Smooth muscle cell (in vitro differentiated cells): ENCODE measurements at regions not wholly inside any gene's neighbourhood (a gene's known extent, or its start where the extent isn't known, plus 50 kb on each side); places are given as distances from the start of the nearest gene placed in this dataset.

Experiments
- DNase-seq: peaks from one replicate; lab custom pipeline; 2025; ENCODE audit not compliant: unreplicated experiment; lab: John Stamatoyannopoulos, UW
- H2AFZ ChIP-seq: fragments of 200-600 bp; sonication (generic); 2 replicates; pipeline ENCODE4 v1.6.0; 2016; ENCODE audit warnings: antibody characterized with exemption, low read depth, mild to moderate bottlenecking
- H3F3A ChIP-seq: fragments of 200-600 bp; sonication (generic); 2 replicates; pipeline ENCODE4 v1.6.0; 2017; ENCODE audit warnings: antibody characterized with exemption, low read depth
- H3K27ac ChIP-seq: fragments of 200-600 bp; sonication (generic); 2 replicates; pipeline ENCODE4 v1.5.1; 2016; ENCODE audit warnings: low read depth, mild to moderate bottlenecking
- H3K27me3 ChIP-seq: fragments of 200-600 bp; sonication (generic); 2 replicates; pipeline ENCODE4 v1.6.1; 2016; ENCODE audit warnings: low read depth, mild to moderate bottlenecking
- H3K36me3 ChIP-seq: fragments of 200-600 bp; sonication (generic); 2 replicates; pipeline ENCODE4 v1.5.1; 2016; ENCODE audit warnings: low read depth
- H3K4me1 ChIP-seq: fragments of 200-600 bp; sonication (generic); 2 replicates; pipeline ENCODE4 v1.5.1; 2016; ENCODE audit warnings: low read depth
- H3K4me2 ChIP-seq: fragments of 200-600 bp; sonication (generic); 2 replicates; pipeline ENCODE4 v1.6.0; 2016; ENCODE audit warnings: mild to moderate bottlenecking
- H3K4me3 ChIP-seq: fragments of 200-600 bp; sonication (generic); 2 replicates; pipeline ENCODE4 v1.5.1; 2016; ENCODE audit warnings: mild to moderate bottlenecking
- H3K79me2 ChIP-seq: fragments of 200-600 bp; sonication (generic); 2 replicates; pipeline ENCODE4 v1.6.0; 2016; ENCODE audit warnings: low read depth, mild to moderate bottlenecking
- H3K9ac ChIP-seq: fragments of 200-600 bp; sonication (generic); 2 replicates; pipeline ENCODE4 v1.6.0; 2016; ENCODE audit warnings: low read depth
- H3K9me3 ChIP-seq: fragments of 200-600 bp; sonication (generic); replicated peaks from 2 replicates; pipeline ENCODE4 v1.5.1; 2016; ENCODE audit warnings: low read depth
- H4K20me1 ChIP-seq: fragments of 200-600 bp; sonication (generic); 2 replicates; pipeline ENCODE4 v1.6.0; 2016; ENCODE audit warnings: low read depth
- WGBS: methylation state at CpG from one replicate; pipeline ENCODE4 v1.1.7; 2016; ENCODE audit warnings: low lambda C conversion rate; 5-methylcytosine and 5-hydroxymethylcytosine counted together
- TF ChIP-seq, protein P1 (sequence below): fragments of 200-600 bp; sonication (generic); IDR thresholded peaks from 2 replicates; pipeline ENCODE4 v1.5.1; 2017; ENCODE audit warnings: borderline replicate concordance, mild to moderate bottlenecking, antibody characterized with exemption; ENCODE audit not compliant: insufficient read depth, poor library complexity, severe bottlenecking

DNA sequence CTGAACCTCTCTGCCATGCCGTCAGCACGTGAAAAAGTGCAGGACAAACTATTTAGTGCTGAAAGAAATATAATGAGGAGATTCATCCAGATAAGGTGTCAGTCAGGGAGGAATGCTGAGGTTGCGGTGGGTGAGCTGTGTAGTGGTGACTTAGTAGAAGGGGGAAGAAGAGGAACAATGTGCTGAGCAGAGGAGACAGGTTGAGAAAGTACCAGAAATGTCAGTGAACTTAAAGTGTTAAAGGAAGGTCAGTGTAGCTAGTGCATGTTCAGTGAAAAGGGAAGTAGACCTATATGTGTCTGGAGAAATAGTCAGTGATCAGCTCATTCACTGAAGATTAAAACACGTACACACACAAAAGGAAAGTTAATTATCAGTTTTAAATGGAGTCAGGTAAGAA lies 237.6 kb upstream of the CCDC179 start:
- H4K20me1 ChIP-seq: no peaks in the 10 kb centered on the region
- H3K9ac ChIP-seq: no peak overlapping the region
- H3K4me1 ChIP-seq: no peaks in the 10 kb centered on the region
- H2AFZ ChIP-seq: no peak overlapping the region
- H3F3A ChIP-seq: no peaks in the 10 kb centered on the region
- H3K36me3 ChIP-seq: no peaks in the 10 kb centered on the region
- no peaks in the 10 kb centered on the region for H3K27me3 ChIP-seq
- no peak overlapping the region for H3K4me3 ChIP-seq
- no peak overlapping the region for H3K4me2 ChIP-seq
- WGBS: 53% methylated on average over 4 of the region's 4 CpGs
- no peaks in the 10 kb centered on the region for H3K79me2 ChIP-seq
- no peak overlapping the region for H3K27ac ChIP-seq
- no peaks in the 10 kb centered on the region for H3K9me3 ChIP-seq
- TF ChIP-seq, protein P1, sequence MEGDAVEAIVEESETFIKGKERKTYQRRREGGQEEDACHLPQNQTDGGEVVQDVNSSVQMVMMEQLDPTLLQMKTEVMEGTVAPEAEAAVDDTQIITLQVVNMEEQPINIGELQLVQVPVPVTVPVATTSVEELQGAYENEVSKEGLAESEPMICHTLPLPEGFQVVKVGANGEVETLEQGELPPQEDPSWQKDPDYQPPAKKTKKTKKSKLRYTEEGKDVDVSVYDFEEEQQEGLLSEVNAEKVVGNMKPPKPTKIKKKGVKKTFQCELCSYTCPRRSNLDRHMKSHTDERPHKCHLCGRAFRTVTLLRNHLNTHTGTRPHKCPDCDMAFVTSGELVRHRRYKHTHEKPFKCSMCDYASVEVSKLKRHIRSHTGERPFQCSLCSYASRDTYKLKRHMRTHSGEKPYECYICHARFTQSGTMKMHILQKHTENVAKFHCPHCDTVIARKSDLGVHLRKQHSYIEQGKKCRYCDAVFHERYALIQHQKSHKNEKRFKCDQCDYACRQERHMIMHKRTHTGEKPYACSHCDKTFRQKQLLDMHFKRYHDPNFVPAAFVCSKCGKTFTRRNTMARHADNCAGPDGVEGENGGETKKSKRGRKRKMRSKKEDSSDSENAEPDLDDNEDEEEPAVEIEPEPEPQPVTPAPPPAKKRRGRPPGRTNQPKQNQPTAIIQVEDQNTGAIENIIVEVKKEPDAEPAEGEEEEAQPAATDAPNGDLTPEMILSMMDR: no peak
- no peak for DNase-seq

DNA sequence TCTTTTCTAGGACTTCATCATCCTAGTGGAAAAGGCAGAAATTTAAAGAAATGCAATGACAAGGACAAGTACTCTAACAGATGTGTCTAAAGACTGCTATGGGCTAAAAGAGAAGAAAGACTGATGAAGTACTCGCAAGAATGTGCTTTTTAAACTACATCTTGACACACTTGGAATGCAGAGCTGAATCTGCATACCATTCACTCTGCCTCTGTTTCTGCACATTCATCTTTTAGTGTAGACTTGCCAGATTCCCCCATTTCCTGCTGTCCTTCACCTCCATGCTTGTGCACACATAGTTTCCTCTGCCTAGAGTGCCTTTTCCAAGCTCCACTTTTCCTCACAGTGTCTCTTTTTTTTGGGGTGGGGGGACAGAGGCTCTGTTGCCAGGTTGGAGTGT lies 239.0 kb upstream of the CCDC179 start:
- WGBS: 79% methylated on average over 1 of the region's 1 CpG
- no peak for DNase-seq
- Histone ChIP-seq H4K20me1 (no peaks in the 10 kb centered on the region), H3K4me2 (no peak overlapping the region), H3K9ac (no peak overlapping the region), H3K27ac (no peak overlapping the region), H3F3A (no peaks in the 10 kb centered on the region), H3K36me3 (no peaks in the 10 kb centered on the region), H3K9me3 (no peaks in the 10 kb centered on the region), H3K4me3 (no peak overlapping the region), H3K4me1 (no peaks in the 10 kb centered on the region), H3K27me3 (no peaks in the 10 kb centered on the region), H3K79me2 (no peaks in the 10 kb centered on the region), H2AFZ (no peak overlapping the region)
- TF ChIP-seq, protein P1: no peak

DNA sequence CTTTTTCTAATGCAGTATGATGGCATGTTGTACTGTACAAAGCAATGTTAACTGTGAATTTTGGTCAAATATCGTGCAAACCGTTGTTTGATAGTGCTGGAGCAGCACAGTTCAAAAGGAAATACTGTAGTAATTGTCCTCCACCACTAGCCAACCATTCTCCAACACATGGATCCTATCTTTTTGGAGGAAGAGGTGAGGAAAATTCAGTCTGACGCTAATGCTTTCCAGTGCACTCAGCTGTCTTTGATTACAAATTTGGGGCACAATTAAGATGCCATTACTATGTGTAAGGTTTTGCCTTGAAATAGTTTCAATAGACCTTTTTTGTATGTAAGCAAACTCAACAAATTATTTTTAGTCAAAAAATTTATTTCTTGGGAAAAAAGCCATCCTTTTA lies 240.5 kb upstream of the CCDC179 start:
- no peak for DNase-seq
- Histone ChIP-seq H3K27ac (no peak overlapping the region), H3K4me2 (no peak overlapping the region), H3K9ac (no peak overlapping the region), H2AFZ (no peak overlapping the region), H3K9me3 (no peaks in the 10 kb centered on the region), H3K79me2 (no peaks in the 10 kb centered on the region), H3K27me3 (no peaks in the 10 kb centered on the region), H3K36me3 (no peaks in the 10 kb centered on the region), H4K20me1 (no peaks in the 10 kb centered on the region), H3K4me1 (no peaks in the 10 kb centered on the region), H3F3A (no peaks in the 10 kb centered on the region), H3K4me3 (no peak overlapping the region)
- TF ChIP-seq, protein P1: no peak
- 90% methylated on average over 3 of the region's 3 CpGs for WGBS

DNA sequence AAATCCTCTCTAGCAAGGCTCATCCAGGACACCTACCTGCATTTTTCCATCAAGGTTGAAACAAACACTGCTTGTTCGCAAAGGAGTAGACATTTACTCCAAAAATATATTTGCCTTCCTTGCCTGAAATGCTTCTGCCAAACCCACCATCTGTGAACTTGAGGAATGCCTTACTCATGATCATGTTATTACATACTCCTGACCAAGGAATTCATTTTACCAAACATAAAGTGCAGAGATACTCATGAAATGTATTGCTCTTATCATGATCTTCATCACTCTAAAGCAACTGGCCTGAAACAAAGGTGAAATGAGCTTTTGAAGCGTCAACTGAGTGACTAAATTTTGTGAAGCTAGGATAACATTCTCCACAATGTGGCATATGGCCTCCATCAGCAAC lies 243.1 kb upstream of the CCDC179 start:
- H3K27me3 ChIP-seq: no peaks in the 10 kb centered on the region
- no peak overlapping the region for H3K4me2 ChIP-seq
- TF ChIP-seq, protein P1: no peak
- no peak overlapping the region for H3K4me3 ChIP-seq
- no peak overlapping the region for H3K9ac ChIP-seq
- H3K4me1 ChIP-seq: no peaks in the 10 kb centered on the region
- no peak for DNase-seq
- no peaks in the 10 kb centered on the region for H3K9me3 ChIP-seq
- no peak overlapping the region for H2AFZ ChIP-seq
- H4K20me1 ChIP-seq: no peaks in the 10 kb centered on the region
- H3F3A ChIP-seq: no peaks in the 10 kb centered on the region
- H3K36me3 ChIP-seq: no peaks in the 10 kb centered on the region
- no peak overlapping the region for H3K27ac ChIP-seq
- no peaks in the 10 kb centered on the region for H3K79me2 ChIP-seq
- 71% methylated on average over 2 of the region's 2 CpGs for whole genome bisulfite sequencing
